ENCODE measurements at regions not wholly inside any gene's neighbourhood (a gene's known extent, or its start where the extent isn't known, plus 50 kb on each side); places are given as distances from the start of the nearest gene placed in this dataset.

DNA sequence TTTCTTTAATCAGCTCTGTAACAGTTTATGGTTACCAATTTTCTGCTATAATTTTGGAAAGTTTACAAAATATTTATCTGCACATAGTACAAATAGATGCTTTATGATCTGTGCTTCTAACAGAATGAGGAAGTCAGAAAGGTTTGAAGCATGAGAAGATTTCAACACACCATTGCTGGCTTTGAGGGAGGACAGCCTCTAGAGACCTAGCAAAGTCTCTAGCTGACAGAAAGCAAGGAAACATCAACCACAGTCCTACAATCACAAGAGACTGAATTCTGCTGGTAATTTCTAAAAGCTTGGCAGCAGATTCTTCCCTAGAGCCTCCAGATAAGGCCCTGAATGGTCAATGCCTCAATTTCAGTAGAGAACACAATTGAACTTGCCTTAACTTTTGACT, 750.8 kb upstream of the SLC35B3 start:
- Histone ChIP-seq H3K9me2 (replicated peaks; ENCODE audit: low read length) (no peaks in the 10 kb centered on the region), H3K36me3 (ENCODE audit: low read depth, low read length) (no peaks in the 10 kb centered on the region), H3K4me1 (ENCODE audit: insufficient read depth, low read length) (no peaks in the 10 kb centered on the region), H3K27ac (ENCODE audit: low read length) (no peak overlapping the region), H3F3A (ENCODE audit: low read length, unreplicated experiment) (no peaks in the 10 kb centered on the region), H4K20me1 (ENCODE audit: low read length) (no peaks in the 10 kb centered on the region), H3K9ac (ENCODE audit: low read length) (no peak overlapping the region), H3K27me3 (ENCODE audit: low read length) (peaks cover 17% of the 10 kb centered on the region; the same call in 1 of the 2 replicates), H3K4me3 (ENCODE audit: low read length) (no peak overlapping the region), H3K79me2 (ENCODE audit: low read length) (no peaks in the 10 kb centered on the region), H2AFZ (ENCODE audit: low read length) (no peak overlapping the region), H3K4me2 (ENCODE audit: low read length) (no peak overlapping the region), H3K9me3 (ENCODE audit: low read length) (no peaks in the 10 kb centered on the region)
- ATAC-seq (no peak), DNase-seq (no peak)
- intact Hi-C loops (cut with micrococcal nuclease) = no loop called here
- BruUV-seq (replicated peaks) = no TSS peak
- TF ChIP-seq EZH2 (IDR thresholded peaks at IDR 0.05; ENCODE audit: low read length, unreplicated experiment) = no peak
- no peak for TF ChIP-seq CTCF (conservative IDR thresholded peaks at IDR 0.05; ENCODE audit: low read depth, low read length)
- no peak for TF ChIP-seq EZH2phosphoT487 (IDR thresholded peaks at IDR 0.05; ENCODE audit: borderline replicate concordance, low read length)
- POLR2A ChIA-PET (ENCODE audit: unreplicated experiment) = no interaction called here
- CTCF ChIA-PET = interaction anchor here (0.7 kb wide), 1 partner anchor 689 kb away, joined by 3 read pairs; no protein-coding TSS in a partner anchor

DNA sequence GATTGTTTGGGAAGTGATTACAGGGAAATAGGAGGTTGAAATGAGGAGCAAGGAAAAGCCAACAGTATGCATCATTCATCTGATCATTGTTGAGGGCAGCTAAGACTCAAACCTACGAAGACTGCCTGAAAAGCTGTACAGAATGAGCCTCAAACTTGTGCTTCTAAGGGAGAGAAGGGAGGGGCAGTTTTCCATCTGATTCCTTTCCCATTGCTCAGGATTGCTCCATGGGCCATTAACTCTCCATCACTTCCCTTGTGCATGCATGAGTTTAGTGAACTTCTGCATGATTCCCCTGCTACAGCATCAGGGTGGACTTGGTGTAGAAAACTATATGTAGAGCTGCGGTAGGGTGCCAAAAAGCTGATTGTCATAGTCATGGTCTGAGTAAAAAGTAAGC, 742.7 kb upstream of the SLC35B3 start:
- Histone ChIP-seq H3K9me2 (replicated peaks; ENCODE audit: low read length) (no peaks in the 10 kb centered on the region), H3K4me3 (ENCODE audit: low read length) (no peak overlapping the region), H2AFZ (ENCODE audit: low read length) (no peak overlapping the region), H3K27me3 (ENCODE audit: low read length) (no peaks in the 10 kb centered on the region), H3F3A (ENCODE audit: low read length, unreplicated experiment) (no peaks in the 10 kb centered on the region), H3K79me2 (ENCODE audit: low read length) (no peaks in the 10 kb centered on the region), H3K9ac (ENCODE audit: low read length) (no peak overlapping the region), H3K9me3 (ENCODE audit: low read length) (no peaks in the 10 kb centered on the region), H3K4me2 (ENCODE audit: low read length) (no peak overlapping the region), H4K20me1 (ENCODE audit: low read length) (no peaks in the 10 kb centered on the region), H3K36me3 (ENCODE audit: low read depth, low read length) (no peaks in the 10 kb centered on the region), H3K27ac (ENCODE audit: low read length) (no peak overlapping the region), H3K4me1 (ENCODE audit: insufficient read depth, low read length) (no peaks in the 10 kb centered on the region)
- TF ChIP-seq CTCF (conservative IDR thresholded peaks at IDR 0.05; ENCODE audit: low read depth, low read length) = no peak
- no peak for TF ChIP-seq EZH2 (IDR thresholded peaks at IDR 0.05; ENCODE audit: low read length, unreplicated experiment)
- TF ChIP-seq EZH2phosphoT487 (IDR thresholded peaks at IDR 0.05; ENCODE audit: borderline replicate concordance, low read length) = no peak
- DNase-seq (no peak), ATAC-seq (no peak)
- ChIA-PET CTCF (no interaction called here), POLR2A (ENCODE audit: unreplicated experiment) (no interaction called here)
- BruUV-seq (replicated peaks) = no TSS peak
- intact Hi-C loops (cut with micrococcal nuclease) = no loop called here

GRCh38 chr6:9173229-9173628, 737.9 kb upstream of the SLC35B3 start:
- intact Hi-C loops (cut with micrococcal nuclease) = no loop called here
- no peak for ATAC-seq
- Histone ChIP-seq H3K4me1 (ENCODE audit: insufficient read depth, low read length) (peaks cover 8% of the 10 kb centered on the region; the same call in 1 of the 2 replicates), H3K27ac (ENCODE audit: low read length) (no peak overlapping the region), H2AFZ (ENCODE audit: low read length) (peak overlapping the region; percentile 55; the same call in 1 of the 2 replicates), H3K4me3 (ENCODE audit: low read length) (no peak overlapping the region), H3K9ac (ENCODE audit: low read length) (no peak overlapping the region), H3K4me2 (ENCODE audit: low read length) (no peak overlapping the region), H3K9me2 (replicated peaks; ENCODE audit: low read length) (no peaks in the 10 kb centered on the region), H3K79me2 (ENCODE audit: low read length) (no peaks in the 10 kb centered on the region), H3F3A (ENCODE audit: low read length, unreplicated experiment) (no peaks in the 10 kb centered on the region), H4K20me1 (ENCODE audit: low read length) (no peaks in the 10 kb centered on the region), H3K9me3 (ENCODE audit: low read length) (no peaks in the 10 kb centered on the region), H3K27me3 (ENCODE audit: low read length) (no peaks in the 10 kb centered on the region), H3K36me3 (ENCODE audit: low read depth, low read length) (no peaks in the 10 kb centered on the region)
- no TSS peak for BruUV-seq (replicated peaks)
- POLR2A ChIA-PET (ENCODE audit: unreplicated experiment) = no interaction called here
- TF ChIP-seq EZH2phosphoT487 (IDR thresholded peaks at IDR 0.05; ENCODE audit: borderline replicate concordance, low read length) = no peak
- no peak for TF ChIP-seq CTCF (conservative IDR thresholded peaks at IDR 0.05; ENCODE audit: low read depth, low read length)
- no peak for TF ChIP-seq EZH2 (IDR thresholded peaks at IDR 0.05; ENCODE audit: low read length, unreplicated experiment)
- CTCF ChIA-PET = no interaction called here
- no peak for DNase-seq

All from PC-3 (cell line).